Dendritic cell treated with granulocyte-macrophage colony-stimulating factor and Interleukin-4, amounts not matched to agents 40 ng/mL and 50 ng/mL, for 4 days (primary cell): ENCODE measurements at regions not wholly inside any gene's neighbourhood (a gene's known extent, or its start where the extent isn't known, plus 50 kb on each side); places are given as distances from the start of the nearest gene placed in this dataset.
"Not testable (repeated sequence)": the region's sequence is repeated elsewhere in the genome, so short reads cannot be mapped to it uniquely, and the experiment has no call there.

Experiments used
- H3K27ac Mint-ChIP-seq: one replicate; pipeline ENCODE4 v1.8.0; 2022; ENCODE audit warnings: mild to moderate bottlenecking, mixed read lengths
- H3K27me3 Mint-ChIP-seq: one replicate; pipeline ENCODE4 v1.8.0; 2022; ENCODE audit warnings: mild to moderate bottlenecking, mixed read lengths
- H3K36me3 Mint-ChIP-seq: one replicate; pipeline ENCODE4 v1.8.0; 2022; ENCODE audit warnings: low read depth, mixed read lengths
- H3K4me1 Mint-ChIP-seq: one replicate; pipeline ENCODE4 v1.8.0; 2022; ENCODE audit warnings: low read depth, mixed read lengths
- H3K4me3 Mint-ChIP-seq: one replicate; pipeline ENCODE4 v1.8.0; 2022; ENCODE audit warnings: mild to moderate bottlenecking, moderate library complexity, mixed read lengths
- H3K9me3 Mint-ChIP-seq: one replicate; pipeline ENCODE4 v1.8.0; 2022; ENCODE audit warnings: mixed read lengths
- intact Hi-C: fragments of 100-400 bp; cut with micrococcal nuclease; formaldehyde crosslinking; loops from one replicate; pipeline ENCODE4 v1.15.0; 2022

DNA sequence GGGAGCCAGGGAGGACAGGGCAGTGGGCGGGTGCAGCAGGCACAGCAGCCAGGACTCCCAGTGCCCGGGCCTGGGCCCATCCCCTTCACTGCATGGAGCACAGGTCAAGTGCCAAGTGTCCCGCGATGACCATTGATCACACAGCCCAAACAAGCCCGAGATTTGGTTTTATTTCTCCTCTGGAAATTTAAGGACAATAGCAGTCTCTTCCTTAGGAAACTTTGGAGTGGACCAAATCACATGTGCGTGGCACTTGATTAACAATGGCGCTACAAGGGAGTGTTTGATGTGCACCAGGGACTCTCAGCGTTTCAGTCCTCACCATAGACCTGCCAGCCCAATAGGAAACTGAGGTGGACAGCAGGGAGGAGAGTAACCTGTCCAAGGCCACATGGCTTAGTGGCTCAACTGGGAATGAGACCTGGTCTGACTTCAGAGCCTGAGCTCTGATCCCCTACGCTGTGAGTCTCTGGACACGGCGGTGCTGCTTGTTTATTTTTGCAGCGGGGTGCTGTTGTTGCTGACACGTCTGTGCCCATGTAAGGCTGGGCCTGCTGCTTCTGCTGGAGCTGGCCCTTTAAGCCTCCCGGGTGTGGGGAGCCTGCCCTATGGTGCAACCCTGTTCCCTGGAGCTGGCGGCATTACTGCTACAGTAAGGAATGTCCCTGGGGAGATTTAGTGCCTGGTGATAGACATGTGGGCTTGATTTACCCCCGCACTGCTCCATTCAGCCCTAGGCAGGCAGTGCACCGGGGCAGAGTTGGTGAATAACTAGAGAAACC is 194.2 kb downstream of the INHBB start:
- intact Hi-C loops = no loop called here
- Mint-ChIP-seq H3K4me1 (no peaks in the 10 kb centered on the region), H3K27ac (no peak overlapping the region), H3K27me3 (peaks cover 11% of the 10 kb centered on the region), H3K4me3 (no peak overlapping the region), H3K36me3 (no peaks in the 10 kb centered on the region), H3K9me3 (no peaks in the 10 kb centered on the region)

DNA sequence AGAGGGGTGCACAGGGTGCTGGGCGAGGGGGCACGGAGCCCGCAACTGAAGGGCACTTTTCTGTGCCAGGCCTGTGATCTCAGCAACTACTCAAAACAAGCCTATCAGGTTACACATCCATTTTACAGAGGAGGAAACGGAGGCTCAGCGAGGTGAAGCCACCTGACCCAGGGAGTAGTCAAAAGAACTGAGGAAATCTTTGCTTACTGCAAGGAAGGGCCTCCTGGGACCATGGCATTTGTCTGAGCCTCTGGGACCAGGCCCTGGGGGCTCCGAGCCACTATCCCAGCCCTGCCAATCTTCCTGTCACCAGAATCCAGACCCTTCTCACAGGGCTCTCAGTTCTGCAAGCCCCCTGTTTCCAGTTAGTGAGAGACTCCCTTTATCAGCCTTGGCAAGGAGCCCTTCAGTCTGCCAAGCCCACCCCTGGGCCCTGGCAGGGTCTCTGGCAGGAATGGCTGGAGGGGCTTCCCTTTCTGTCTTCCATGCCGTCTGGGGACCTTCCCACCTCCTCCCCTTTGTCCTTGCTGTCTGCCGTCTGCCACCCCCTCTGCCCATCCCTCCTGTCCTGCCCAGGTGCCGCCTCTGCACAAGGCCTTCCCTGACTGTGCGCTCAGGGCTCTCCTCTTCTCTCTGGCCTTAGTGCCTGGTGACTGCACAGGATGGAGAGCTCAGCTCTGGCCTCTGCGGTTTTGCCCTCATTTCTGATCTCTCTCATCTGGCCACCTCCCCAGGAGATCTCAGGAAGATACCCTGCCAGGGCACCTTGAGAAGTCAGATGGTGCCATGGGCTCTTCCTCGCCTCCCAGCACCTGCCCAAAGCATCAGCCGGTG is 194.7 kb upstream of the GLI2 start:
- intact Hi-C loops = no loop called here
- H3K9me3 Mint-ChIP-seq = no peaks in the 10 kb centered on the region
- no peaks in the 10 kb centered on the region for H3K4me1 Mint-ChIP-seq
- H3K27ac Mint-ChIP-seq = no peak overlapping the region
- H3K27me3 Mint-ChIP-seq = peaks cover 11% of the 10 kb centered on the region
- no peak overlapping the region for H3K4me3 Mint-ChIP-seq
- no peaks in the 10 kb centered on the region for H3K36me3 Mint-ChIP-seq

DNA sequence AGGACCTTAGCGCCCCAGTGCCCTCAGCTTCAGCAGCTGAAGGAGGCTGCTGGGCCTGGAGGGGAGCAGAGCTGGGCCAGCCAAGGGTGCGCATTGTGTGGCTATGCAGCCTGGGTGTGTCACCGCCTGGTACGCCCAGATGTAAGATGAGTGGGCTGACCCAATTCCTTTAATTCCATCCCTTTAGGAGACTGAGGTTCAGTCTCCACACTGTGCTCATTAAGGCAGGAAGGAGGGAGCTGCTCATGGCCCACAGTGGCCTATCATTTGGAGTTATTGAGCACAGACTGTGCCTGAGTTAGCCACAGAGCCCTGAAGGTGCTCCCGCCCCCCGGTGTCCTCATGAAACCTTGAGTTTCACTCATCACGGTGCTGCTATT is 194.1 kb upstream of the GLI2 start:
- Mint-ChIP-seq H3K9me3 (no peaks in the 10 kb centered on the region), H3K27ac (no peak overlapping the region), H3K27me3 (peaks cover 11% of the 10 kb centered on the region), H3K4me3 (no peak overlapping the region), H3K4me1 (no peaks in the 10 kb centered on the region), H3K36me3 (no peaks in the 10 kb centered on the region)
- intact Hi-C loops = no loop called here

GRCh38 chr2:120541972-120542670 is 193.5 kb upstream of the GLI2 start:
- no peak overlapping the region for H3K27ac Mint-ChIP-seq
- H3K4me1 Mint-ChIP-seq = no peaks in the 10 kb centered on the region
- H3K9me3 Mint-ChIP-seq = no peaks in the 10 kb centered on the region
- intact Hi-C loops = no loop called here
- H3K36me3 Mint-ChIP-seq = no peaks in the 10 kb centered on the region
- H3K27me3 Mint-ChIP-seq = peaks cover 11% of the 10 kb centered on the region
- no peak overlapping the region for H3K4me3 Mint-ChIP-seq

DNA sequence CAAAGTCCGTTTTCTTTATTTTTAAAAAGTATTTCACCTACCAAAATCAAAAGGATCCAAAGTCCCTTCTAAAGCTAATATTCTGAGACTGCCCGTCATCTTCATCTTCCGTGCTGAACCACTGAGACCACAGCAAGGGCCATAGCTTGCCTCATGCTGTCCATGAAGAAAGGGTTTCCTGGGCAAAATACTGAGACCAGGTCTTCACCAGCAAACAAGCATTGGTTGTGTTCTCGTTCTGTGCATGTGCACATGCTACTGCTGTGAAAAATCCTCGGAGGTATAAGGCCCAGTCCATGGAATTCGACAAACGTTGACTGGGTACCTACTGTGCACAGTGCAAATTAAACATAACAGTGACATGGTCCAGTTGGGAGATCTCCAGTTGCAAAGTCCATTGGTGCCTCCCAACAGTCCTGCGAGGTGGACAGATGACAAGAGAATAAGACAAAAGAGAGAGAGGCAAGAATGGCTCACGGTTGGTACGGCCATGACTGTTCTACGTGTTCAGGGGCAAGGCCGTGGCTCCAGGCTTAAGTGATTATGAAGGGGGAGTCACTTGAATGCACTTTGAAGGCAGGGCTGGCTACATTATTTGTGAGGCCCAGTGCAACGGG is 192.6 kb upstream of the GLI2 start:
- peaks cover 11% of the 10 kb centered on the region for H3K27me3 Mint-ChIP-seq
- H3K9me3 Mint-ChIP-seq = no peaks in the 10 kb centered on the region
- intact Hi-C loops = no loop called here

GRCh38 chr2:120543899-120544298 is 191.8 kb upstream of the GLI2 start:
- H3K4me1 Mint-ChIP-seq = no peaks in the 10 kb centered on the region
- H3K27me3 Mint-ChIP-seq = peaks cover 11% of the 10 kb centered on the region
- no peak overlapping the region for H3K4me3 Mint-ChIP-seq
- no peaks in the 10 kb centered on the region for H3K36me3 Mint-ChIP-seq
- no peaks in the 10 kb centered on the region for H3K9me3 Mint-ChIP-seq
- intact Hi-C loops = no loop called here
- no peak overlapping the region for H3K27ac Mint-ChIP-seq

More for the DNA sequence above, 192.6 kb upstream of the GLI2 start:
- Mint-ChIP-seq H3K4me1 (no peaks in the 10 kb centered on the region), H3K36me3 (no peaks in the 10 kb centered on the region), H3K4me3 (no peak overlapping the region), H3K27ac (no peak overlapping the region)

DNA sequence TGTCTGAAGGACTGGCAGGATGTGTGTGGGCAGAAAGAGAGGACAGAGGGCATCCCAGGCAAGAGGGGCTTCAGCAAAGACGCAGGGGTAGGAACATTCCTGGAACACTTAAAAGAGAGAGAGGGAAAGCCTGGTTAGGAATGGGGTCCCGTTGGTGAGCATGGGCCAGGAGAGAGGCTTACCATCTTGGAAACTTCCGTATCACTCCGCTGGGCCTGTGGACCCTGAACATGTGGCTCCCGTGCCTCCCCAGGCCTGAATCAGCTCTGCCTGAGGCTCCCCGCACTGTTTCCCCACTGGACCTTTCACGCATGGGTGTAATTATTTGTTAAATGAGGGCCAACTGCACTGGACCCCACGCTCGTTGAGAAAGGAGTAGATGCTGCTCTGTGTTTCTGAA is 191.1 kb upstream of the GLI2 start:
- Mint-ChIP-seq H3K4me3 (no peak overlapping the region), H3K36me3 (no peaks in the 10 kb centered on the region)

GRCh38 chr2:120545007-120545406 is 190.7 kb upstream of the GLI2 start:
- H3K27me3 Mint-ChIP-seq = peaks cover 11% of the 10 kb centered on the region
- H3K9me3 Mint-ChIP-seq, H3K27ac Mint-ChIP-seq, intact Hi-C loops, H3K4me3 Mint-ChIP-seq, H3K36me3 Mint-ChIP-seq, H3K4me1 Mint-ChIP-seq: not testable (repeated sequence)

More for the DNA sequence above, 191.1 kb upstream of the GLI2 start:
- H3K27ac Mint-ChIP-seq = no peak overlapping the region
- peaks cover 11% of the 10 kb centered on the region for H3K27me3 Mint-ChIP-seq
- no peaks in the 10 kb centered on the region for H3K4me1 Mint-ChIP-seq
- intact Hi-C loops = no loop called here
- H3K9me3 Mint-ChIP-seq = no peaks in the 10 kb centered on the region

DNA sequence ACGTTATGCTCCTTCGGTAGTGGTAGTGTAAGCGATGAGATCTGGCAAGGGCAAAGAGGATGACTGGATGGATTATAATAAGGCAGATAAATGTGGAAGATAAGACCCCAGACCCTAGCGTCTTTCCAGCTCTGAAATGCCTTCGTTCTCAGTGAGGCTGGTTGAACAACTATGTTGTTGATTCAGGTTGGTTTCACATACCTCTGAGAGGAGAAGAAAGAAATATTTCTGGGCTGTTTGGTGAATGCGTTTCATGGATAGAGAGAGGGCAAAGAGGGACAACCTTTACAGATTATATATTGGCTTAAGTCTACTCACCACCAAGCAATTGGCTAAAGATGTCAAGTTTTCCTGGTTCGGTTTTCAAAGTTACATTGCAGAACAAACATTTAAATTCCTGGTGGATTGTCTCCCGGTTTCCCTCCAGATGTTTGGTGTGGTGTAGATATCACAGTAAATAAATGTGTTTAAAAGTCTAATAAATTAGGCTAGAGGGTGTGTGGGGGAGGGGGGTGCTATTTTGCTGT is 190.1 kb upstream of the GLI2 start:
- intact Hi-C loops = no loop called here
- Mint-ChIP-seq H3K4me1 (no peaks in the 10 kb centered on the region), H3K4me3 (no peak overlapping the region), H3K27ac (no peak overlapping the region), H3K36me3 (no peaks in the 10 kb centered on the region), H3K9me3 (no peaks in the 10 kb centered on the region), H3K27me3 (peaks cover 11% of the 10 kb centered on the region)

GRCh38 chr2:120546048-120546864 is 189.4 kb upstream of the GLI2 start:
- Mint-ChIP-seq H3K4me1 (peaks cover 5% of the 10 kb centered on the region), H3K9me3 (no peaks in the 10 kb centered on the region), H3K27me3 (peaks cover 12% of the 10 kb centered on the region)

GRCh38 chr2:120546865-120547390 is 188.7 kb upstream of the GLI2 start:
- Mint-ChIP-seq H3K27ac (no peak overlapping the region), H3K27me3 (peaks cover 15% of the 10 kb centered on the region), H3K36me3 (no peaks in the 10 kb centered on the region), H3K4me3 (no peak overlapping the region), H3K4me1 (peaks cover 9% of the 10 kb centered on the region), H3K9me3 (no peaks in the 10 kb centered on the region)
- intact Hi-C loops = no loop called here

More at GRCh38 chr2:120546048-120546864, 189.4 kb upstream of the GLI2 start:
- H3K27ac Mint-ChIP-seq = no peak overlapping the region
- no peaks in the 10 kb centered on the region for H3K36me3 Mint-ChIP-seq
- H3K4me3 Mint-ChIP-seq = no peak overlapping the region
- intact Hi-C loops = no loop called here

- no peak overlapping the region for H3K4me3 Mint-ChIP-seq
- no peaks in the 10 kb centered on the region for H3K36me3 Mint-ChIP-seq
- peaks cover 16% of the 10 kb centered on the region for H3K27me3 Mint-ChIP-seq
- intact Hi-C loops = no loop called here
- H3K27ac Mint-ChIP-seq = no peak overlapping the region
- H3K4me1 Mint-ChIP-seq = peaks cover 12% of the 10 kb centered on the region
- no peaks in the 10 kb centered on the region for H3K9me3 Mint-ChIP-seq
These were observed 188.0 kb upstream of the GLI2 start for GRCh38 chr2:120547662-120548061.
